Vagina (tissue), 2 donors: ENCODE measurements at regions not wholly inside any gene's neighbourhood (a gene's known extent, or its start where the extent isn't known, plus 50 kb on each side); places are given as distances from the start of the nearest gene placed in this dataset.

Experiments
- CTCF ChIP-seq, 3 experiments: fragments of 450-650 bp in 2 of 3; fragments of 200-600 bp in 1 of 3; sonication (generic) in 1 of 3; IDR thresholded peaks; one replicate each; pipeline ENCODE4 v1.5.1; 2017 to 2019; ENCODE audit warnings: antibody characterized with exemption in 3 of 3, mild to moderate bottlenecking in 2 of 3, moderate library complexity in 2 of 3
- POLR2A ChIP-seq, 2 donors: fragments of 450-650 bp; IDR thresholded peaks; one replicate each; pipeline ENCODE4 v1.6.1; 2017; ENCODE audit warnings: antibody characterized with exemption in 2 of 2, mild to moderate bottlenecking in 2 of 2, moderate library complexity in 2 of 2
- POLR2AphosphoS5 ChIP-seq, 2 donors: sonication (generic); formaldehyde crosslinking; IDR thresholded peaks; one replicate each; pipeline ENCODE4 v1.9.0; 2017; ENCODE audit warnings: antibody characterized with exemption in 2 of 2, mild to moderate bottlenecking in 2 of 2, low read depth in 1 of 2; ENCODE audit not compliant: insufficient read depth in 1 of 2

- TF ChIP-seq CTCF (IDR thresholded peaks at IDR 0.05) (no peak), POLR2A (IDR thresholded peaks at IDR 0.05) (no peak), POLR2AphosphoS5 (IDR thresholded peaks at IDR 0.05; ENCODE audit: insufficient read depth in 1 of 2, low read depth in 1 of 2) (no peak)
Observed at GRCh38 chr3:115217292-115217677, 70.2 kb upstream of the ZBTB20 start.
